ENCODE measurements at regions not wholly inside any gene's neighbourhood (a gene's known extent, or its start where the extent isn't known, plus 50 kb on each side); places are given as distances from the start of the nearest gene placed in this dataset.
"Not testable (repeated sequence)": the region's sequence is repeated elsewhere in the genome, so short reads cannot be mapped to it uniquely, and the experiment has no call there.

- Histone ChIP-seq H3K27me3 (no peaks in the 10 kb centered on the region), H4K20me1 (ENCODE audit: low read depth) (no peaks in the 10 kb centered on the region), H3K79me2 (ENCODE audit: low read depth) (no peaks in the 10 kb centered on the region), H3K4me2 (no peak overlapping the region), H3K4me3 (no peak overlapping the region), H3K4me1 (no peaks in the 10 kb centered on the region), H3K36me3 (no peaks in the 10 kb centered on the region), H3K27ac (no peak overlapping the region), H3K9me3 (ENCODE audit: low read depth) (peaks cover 7% of the 10 kb centered on the region), H3K9ac (no peak overlapping the region), H2AFZ (replicated peaks) (no peak overlapping the region), H3F3A (ENCODE audit: low read depth) (no peaks in the 10 kb centered on the region)
- Mint-ChIP-seq H3K27ac (no peak overlapping the region), H3K27me3 (ENCODE audit: insufficient read depth, low read depth) (no peaks in the 10 kb centered on the region), H3K4me3 (no peak overlapping the region), H3K36me3 (no peaks in the 10 kb centered on the region), H3K4me1 (no peaks in the 10 kb centered on the region), H3K9me3 (peaks cover 9% of the 10 kb centered on the region)
- no peak for DNase-seq (ENCODE audit: low spot score)
- TF ChIP-seq EZH2phosphoT487 (IDR thresholded peaks at IDR 0.05): no peak
- TF ChIP-seq CTCF (IDR thresholded peaks at IDR 0.05): peak; percentile 38
Observed at GRCh38 chrX:14344172-14344940, 185.0 kb upstream of the GLRA2 start.

GRCh38 chrX:14309431-14309830, 219.9 kb upstream of the GLRA2 start:
- Histone ChIP-seq H3K4me2 (no peak overlapping the region), H4K20me1 (ENCODE audit: low read depth) (no peaks in the 10 kb centered on the region), H3K9ac (no peak overlapping the region), H2AFZ (replicated peaks) (no peak overlapping the region), H3K79me2 (ENCODE audit: low read depth) (no peaks in the 10 kb centered on the region), H3F3A (ENCODE audit: low read depth) (no peaks in the 10 kb centered on the region), H3K4me3 (no peak overlapping the region), H3K9me3 (ENCODE audit: low read depth) (peaks cover 8% of the 10 kb centered on the region), H3K4me1 (no peaks in the 10 kb centered on the region), H3K27me3 (no peaks in the 10 kb centered on the region), H3K36me3 (no peaks in the 10 kb centered on the region), H3K27ac (no peak overlapping the region)
- Mint-ChIP-seq H3K4me3 (no peak overlapping the region), H3K27ac (no peak overlapping the region), H3K36me3 (no peaks in the 10 kb centered on the region), H3K4me1 (no peaks in the 10 kb centered on the region), H3K27me3 (ENCODE audit: insufficient read depth, low read depth) (no peaks in the 10 kb centered on the region), H3K9me3 (peaks cover 10% of the 10 kb centered on the region)
- no peak for TF ChIP-seq EZH2phosphoT487 (IDR thresholded peaks at IDR 0.05)
- no peak for TF ChIP-seq EZH2 (IDR thresholded peaks at IDR 0.05)
- TF ChIP-seq CTCF (IDR thresholded peaks at IDR 0.05): no peak
- no peak for DNase-seq (ENCODE audit: low spot score)

GRCh38 chrX:14308976-14309375, 220.4 kb upstream of the GLRA2 start:
- not testable (repeated sequence) for H3K27me3 Mint-ChIP-seq (ENCODE audit: insufficient read depth, low read depth); H3K9me3 ChIP-seq (ENCODE audit: low read depth); H3K4me1 ChIP-seq; H3K4me1 Mint-ChIP-seq; H3K4me3 Mint-ChIP-seq; H3K36me3 ChIP-seq; H3K4me3 ChIP-seq; H3K4me2 ChIP-seq; H3K27ac Mint-ChIP-seq; H4K20me1 ChIP-seq (ENCODE audit: low read depth); H3F3A ChIP-seq (ENCODE audit: low read depth); DNase-seq (ENCODE audit: low spot score); H3K9ac ChIP-seq; H3K27ac ChIP-seq; H3K79me2 ChIP-seq (ENCODE audit: low read depth); H3K9me3 Mint-ChIP-seq; H3K27me3 ChIP-seq; H2AFZ ChIP-seq (replicated peaks); H3K36me3 Mint-ChIP-seq

GRCh38 chrX:14303891-14304290, 225.4 kb upstream of the GLRA2 start:
- no peaks in the 10 kb centered on the region for H3K4me1 ChIP-seq
- no peak overlapping the region for H2AFZ ChIP-seq (replicated peaks)
- Mint-ChIP-seq H3K27me3 (ENCODE audit: insufficient read depth, low read depth) (peaks cover 3% of the 10 kb centered on the region), H3K9me3 (peaks cover 5% of the 10 kb centered on the region), H3K27ac (no peak overlapping the region), H3K4me3 (no peak overlapping the region), H3K4me1 (no peaks in the 10 kb centered on the region), H3K36me3 (no peaks in the 10 kb centered on the region)
- no peak for TF ChIP-seq EZH2 (IDR thresholded peaks at IDR 0.05)
- TF ChIP-seq EZH2phosphoT487 (IDR thresholded peaks at IDR 0.05): no peak
- no peak for TF ChIP-seq CTCF (IDR thresholded peaks at IDR 0.05)
- H3K4me2 ChIP-seq: no peak overlapping the region
- no peak for DNase-seq (ENCODE audit: low spot score)
- no peak overlapping the region for H3K9ac ChIP-seq
- no peak overlapping the region for H3K4me3 ChIP-seq
- no peaks in the 10 kb centered on the region for H3K79me2 ChIP-seq (ENCODE audit: low read depth)
- H3K27me3 ChIP-seq: no peaks in the 10 kb centered on the region
- no peak overlapping the region for H3K27ac ChIP-seq
- H4K20me1 ChIP-seq (ENCODE audit: low read depth): no peaks in the 10 kb centered on the region
- no peaks in the 10 kb centered on the region for H3K36me3 ChIP-seq
- H3F3A ChIP-seq (ENCODE audit: low read depth): no peaks in the 10 kb centered on the region
- H3K9me3 ChIP-seq (ENCODE audit: low read depth): peaks cover 8% of the 10 kb centered on the region

GRCh38 chrX:14302561-14302960, 226.8 kb upstream of the GLRA2 start:
- DNase-seq (ENCODE audit: low spot score); H2AFZ ChIP-seq (replicated peaks); H3K4me1 ChIP-seq; H3K9me3 ChIP-seq (ENCODE audit: low read depth); H3K4me2 ChIP-seq; H3K36me3 ChIP-seq; H3K4me1 Mint-ChIP-seq; H3K4me3 ChIP-seq; H3K27me3 Mint-ChIP-seq (ENCODE audit: insufficient read depth, low read depth); H3K27me3 ChIP-seq; H4K20me1 ChIP-seq (ENCODE audit: low read depth); H3K79me2 ChIP-seq (ENCODE audit: low read depth); H3K36me3 Mint-ChIP-seq; H3K9me3 Mint-ChIP-seq; H3K4me3 Mint-ChIP-seq; H3K27ac Mint-ChIP-seq; H3F3A ChIP-seq (ENCODE audit: low read depth); H3K27ac ChIP-seq; H3K9ac ChIP-seq: not testable (repeated sequence)
